Cardiac muscle cell (in vitro differentiated cells and primary cell): ENCODE measurements at regions not wholly inside any gene's neighbourhood (a gene's known extent, or its start where the extent isn't known, plus 50 kb on each side); places are given as distances from the start of the nearest gene placed in this dataset.

Source experiments
- DNase-seq, 2 donors: peaks; one replicate each; pipeline versions ENCODE4 v3.0.0 to v3.0.0-alpha.2; 2010 to 2017; ENCODE audit warnings: low read depth in 1 of 2, low spot score in 1 of 2
- H3K27ac ChIP-seq: fragments of 200-600 bp; sonication (generic); 2 replicates; pipeline ENCODE4 v1.5.1; 2016
- H3K27me3 ChIP-seq: fragments of 200-600 bp; sonication (generic); 2 replicates; pipeline ENCODE4 v1.6.0; 2016; ENCODE audit warnings: control low read depth
- H3K36me3 ChIP-seq: fragments of 200-600 bp; sonication (generic); 2 replicates; pipeline ENCODE4 v1.5.1; 2016; ENCODE audit warnings: control low read depth
- H3K4me1 ChIP-seq: fragments of 200-600 bp; sonication (generic); 2 replicates; pipeline ENCODE4 v1.8.1; 2017; ENCODE audit warnings: low read depth, mild to moderate bottlenecking, mixed run types
- H3K4me3 ChIP-seq: fragments of 200-600 bp; sonication (generic); 2 replicates; pipeline ENCODE4 v1.5.1; 2016; ENCODE audit warnings: mild to moderate bottlenecking
- H3K9me3 ChIP-seq: fragments of 200-600 bp; sonication (generic); 2 replicates; pipeline ENCODE4 v1.5.1; 2017; ENCODE audit warnings: low read depth, mild to moderate bottlenecking, control low read depth
- TF ChIP-seq, protein P1 (sequence below): IDR thresholded peaks from 2 replicates; pipeline ENCODE4 v1.5.1; 2012; ENCODE audit warnings: low read depth, mild to moderate bottlenecking, low read length

DNA sequence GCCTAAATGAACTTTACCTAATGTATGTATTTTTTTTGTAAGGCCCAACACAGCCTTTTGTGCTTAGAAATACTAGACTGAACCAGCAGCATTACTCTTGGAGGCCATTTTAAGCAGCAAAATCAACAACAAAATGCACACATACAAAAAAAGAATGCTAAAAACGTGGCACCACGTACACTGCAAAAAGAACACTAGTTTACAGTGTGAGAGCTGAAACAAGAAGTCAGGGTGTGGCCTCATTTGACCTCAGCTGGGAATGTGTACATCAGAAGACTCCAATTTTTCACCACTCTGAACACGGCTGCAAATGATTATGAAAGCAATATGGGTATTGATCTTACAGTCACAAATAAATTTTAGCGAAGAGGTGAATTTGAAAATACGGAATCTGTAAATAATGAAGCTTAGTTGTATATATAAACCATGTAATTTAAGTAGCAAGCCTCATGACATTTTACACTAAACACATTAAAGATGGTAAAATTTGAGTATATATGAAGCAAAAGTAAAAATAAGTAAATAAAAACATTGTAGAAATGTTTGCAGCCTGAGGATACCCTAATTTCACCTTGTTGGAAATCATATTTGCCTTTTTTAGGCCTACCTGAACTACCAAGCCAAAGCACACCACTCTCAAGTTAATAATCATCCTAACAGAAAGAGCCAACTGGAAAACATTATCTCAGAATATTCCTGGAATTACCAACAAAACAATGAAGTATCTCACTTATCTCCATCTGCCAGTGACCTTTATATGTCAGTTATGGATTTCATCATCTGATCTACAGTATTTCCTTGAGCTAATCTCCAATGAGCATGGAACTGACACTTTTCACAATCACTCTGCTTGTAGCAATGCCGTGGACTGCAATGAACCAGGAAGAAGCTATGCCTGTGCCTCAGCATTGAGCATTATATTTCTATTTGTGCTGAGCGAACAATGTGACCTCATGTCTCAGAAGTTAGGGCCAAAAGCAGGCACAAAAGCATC lies 319.5 kb upstream of the FAT3 start:
- Histone ChIP-seq H3K36me3 (no peaks in the 10 kb centered on the region), H3K4me3 (no peak overlapping the region), H3K4me1 (no peaks in the 10 kb centered on the region), H3K27me3 (no peaks in the 10 kb centered on the region), H3K9me3 (no peaks in the 10 kb centered on the region), H3K27ac (no peak overlapping the region)
- TF ChIP-seq, protein P1, sequence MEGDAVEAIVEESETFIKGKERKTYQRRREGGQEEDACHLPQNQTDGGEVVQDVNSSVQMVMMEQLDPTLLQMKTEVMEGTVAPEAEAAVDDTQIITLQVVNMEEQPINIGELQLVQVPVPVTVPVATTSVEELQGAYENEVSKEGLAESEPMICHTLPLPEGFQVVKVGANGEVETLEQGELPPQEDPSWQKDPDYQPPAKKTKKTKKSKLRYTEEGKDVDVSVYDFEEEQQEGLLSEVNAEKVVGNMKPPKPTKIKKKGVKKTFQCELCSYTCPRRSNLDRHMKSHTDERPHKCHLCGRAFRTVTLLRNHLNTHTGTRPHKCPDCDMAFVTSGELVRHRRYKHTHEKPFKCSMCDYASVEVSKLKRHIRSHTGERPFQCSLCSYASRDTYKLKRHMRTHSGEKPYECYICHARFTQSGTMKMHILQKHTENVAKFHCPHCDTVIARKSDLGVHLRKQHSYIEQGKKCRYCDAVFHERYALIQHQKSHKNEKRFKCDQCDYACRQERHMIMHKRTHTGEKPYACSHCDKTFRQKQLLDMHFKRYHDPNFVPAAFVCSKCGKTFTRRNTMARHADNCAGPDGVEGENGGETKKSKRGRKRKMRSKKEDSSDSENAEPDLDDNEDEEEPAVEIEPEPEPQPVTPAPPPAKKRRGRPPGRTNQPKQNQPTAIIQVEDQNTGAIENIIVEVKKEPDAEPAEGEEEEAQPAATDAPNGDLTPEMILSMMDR: no peak
- no peak for DNase-seq

DNA sequence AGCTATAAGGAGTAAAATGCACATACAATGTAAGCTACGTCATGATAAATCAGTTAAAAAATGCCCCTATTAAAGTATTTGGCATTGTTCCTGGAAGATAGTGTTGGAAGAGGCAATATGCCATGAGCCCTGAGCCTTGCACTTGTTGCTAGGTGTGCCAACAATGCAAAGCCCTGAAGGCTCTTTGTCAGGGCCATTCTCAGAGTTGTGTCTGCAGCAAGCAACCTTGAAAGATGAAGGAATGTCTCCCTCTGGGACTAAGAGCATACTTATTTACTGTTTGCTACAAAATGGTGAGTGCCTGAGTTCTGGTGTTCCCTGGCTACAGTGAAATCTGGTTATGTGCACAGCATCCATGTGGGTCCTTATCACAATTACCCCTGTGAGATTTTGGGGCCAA lies 322.3 kb upstream of the FAT3 start:
- TF ChIP-seq, protein P1: no peak
- no peaks in the 10 kb centered on the region for H3K27me3 ChIP-seq
- H3K9me3 ChIP-seq: no peaks in the 10 kb centered on the region
- H3K4me1 ChIP-seq: no peaks in the 10 kb centered on the region
- H3K36me3 ChIP-seq: no peaks in the 10 kb centered on the region
- no peak overlapping the region for H3K4me3 ChIP-seq
- H3K27ac ChIP-seq: no peak overlapping the region
- no peak for DNase-seq

DNA sequence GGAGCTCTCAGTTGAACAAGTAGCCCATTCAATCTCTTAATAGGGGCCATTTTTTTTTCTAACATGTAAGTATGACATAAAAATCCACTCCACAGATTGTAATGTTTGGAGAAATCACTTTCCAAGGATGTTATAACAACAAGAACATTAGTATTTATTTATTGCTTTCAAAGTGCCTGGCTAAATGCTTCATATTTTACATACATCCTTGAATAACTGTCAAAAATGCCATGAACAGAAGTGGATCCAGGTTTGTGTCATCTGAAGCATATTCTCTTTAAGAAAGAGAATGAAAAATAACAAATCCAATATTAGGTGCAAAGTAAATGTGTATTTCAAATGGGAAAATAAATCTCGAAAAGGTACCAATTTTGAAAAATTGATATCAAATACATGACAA lies 344.0 kb upstream of the FAT3 start:
- no peak for DNase-seq
- TF ChIP-seq, protein P1: no peak
- no peaks in the 10 kb centered on the region for H3K9me3 ChIP-seq

DNA sequence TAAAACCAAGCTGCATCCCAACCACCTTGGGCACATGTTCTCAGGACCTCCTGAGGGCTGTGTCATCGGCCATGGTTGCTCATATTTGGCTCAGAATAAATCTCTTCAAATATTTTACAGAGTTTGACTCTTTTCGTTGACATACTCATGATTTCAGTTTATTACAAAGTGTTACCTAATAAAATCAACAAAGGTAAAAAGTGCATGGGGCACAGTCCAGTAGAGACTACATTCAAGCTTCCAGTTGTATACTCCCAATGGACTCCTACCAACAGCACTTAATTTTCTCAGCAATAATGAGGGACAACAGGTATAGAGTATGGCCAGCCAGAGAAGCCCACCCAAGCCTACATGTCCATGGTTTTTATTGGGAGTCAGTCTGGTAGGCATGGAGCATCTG lies 347.9 kb upstream of the FAT3 start:
- Histone ChIP-seq H3K9me3 (no peaks in the 10 kb centered on the region), H3K36me3 (no peaks in the 10 kb centered on the region), H3K27me3 (no peaks in the 10 kb centered on the region), H3K4me3 (no peak overlapping the region), H3K27ac (no peak overlapping the region), H3K4me1 (peaks cover 17% of the 10 kb centered on the region)
- DNase-seq: no peak
- TF ChIP-seq, protein P1: no peak

More for the DNA sequence above, 344.0 kb upstream of the FAT3 start:
- Histone ChIP-seq H3K4me1 (no peaks in the 10 kb centered on the region), H3K4me3 (no peak overlapping the region), H3K27me3 (no peaks in the 10 kb centered on the region), H3K27ac (no peak overlapping the region), H3K36me3 (no peaks in the 10 kb centered on the region)

DNA sequence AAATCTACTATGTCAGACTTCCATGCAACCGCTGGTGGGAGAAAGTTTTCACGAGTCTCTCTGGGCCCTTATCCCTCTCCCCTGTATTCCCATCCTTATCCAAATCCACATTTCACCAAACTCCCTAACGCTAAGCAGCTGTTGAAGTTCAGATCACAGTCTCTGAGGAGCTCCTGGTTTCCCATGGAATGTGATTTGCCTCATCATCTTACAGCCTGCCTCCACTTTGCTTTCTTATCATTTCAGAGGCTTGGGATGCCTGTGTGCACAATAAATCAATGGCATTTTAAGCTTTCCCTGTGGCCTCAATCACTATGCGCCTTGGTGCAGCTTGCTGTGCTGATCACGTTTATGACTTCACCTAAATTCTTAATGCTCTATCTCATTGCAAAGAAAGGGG lies 352.4 kb upstream of the FAT3 start:
- H3K27ac ChIP-seq: peak overlapping the region; percentile 85
- peak; percentile 2 to 79 for DNase-seq
- TF ChIP-seq, protein P1: no peak
- H3K4me3 ChIP-seq: no peak overlapping the region
- H3K9me3 ChIP-seq: no peaks in the 10 kb centered on the region
- no peaks in the 10 kb centered on the region for H3K27me3 ChIP-seq
- peaks cover 17% of the 10 kb centered on the region for H3K4me1 ChIP-seq
- no peaks in the 10 kb centered on the region for H3K36me3 ChIP-seq
